LNCAP (cell line): ENCODE measurements at regions not wholly inside any gene's neighbourhood (a gene's known extent, or its start where the extent isn't known, plus 50 kb on each side); places are given as distances from the start of the nearest gene placed in this dataset.

ENCODE experiments used
- CTCF ChIP-seq: fragments of 450-650 bp; IDR thresholded peaks from 2 replicates; pipeline ENCODE4 v1.5.1; 2017; ENCODE audit warnings: mild to moderate bottlenecking

GRCh38 chr4:123659730-123660129 lies 263.1 kb downstream of the SPRY1 start:
- TF ChIP-seq CTCF: peak; percentile 42; the same call in 1 of the 2 replicates

DNA sequence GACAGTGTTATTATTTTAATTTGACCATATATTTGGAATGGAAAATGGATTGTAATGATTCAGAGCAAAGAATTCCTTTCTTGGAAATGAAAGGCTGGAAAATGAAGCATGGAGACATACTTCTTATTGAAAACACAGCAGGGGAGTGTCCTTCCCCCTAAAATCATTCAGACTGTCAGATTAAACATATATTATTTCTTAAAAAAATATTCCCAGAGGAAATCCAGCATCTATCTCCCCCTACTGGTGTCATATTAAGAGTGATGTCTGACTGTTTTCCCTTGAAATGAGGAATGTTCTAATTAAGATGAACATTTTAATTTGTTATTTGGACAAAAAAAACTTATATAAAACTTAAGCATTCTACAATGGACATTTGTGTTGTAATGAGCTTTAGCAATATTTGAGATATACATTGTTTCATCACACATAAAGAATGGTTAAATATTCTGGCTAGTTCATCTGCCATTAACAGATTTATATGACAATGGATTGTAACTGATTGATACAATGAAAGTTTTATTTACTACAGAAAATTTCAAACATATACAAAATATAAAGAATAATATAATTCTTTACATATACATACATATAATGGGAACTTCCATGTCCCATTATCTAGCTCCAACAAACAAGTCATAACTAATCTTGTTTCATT lies 264.6 kb downstream of the SPRY1 start:
- TF ChIP-seq CTCF: peak; percentile 59

DNA sequence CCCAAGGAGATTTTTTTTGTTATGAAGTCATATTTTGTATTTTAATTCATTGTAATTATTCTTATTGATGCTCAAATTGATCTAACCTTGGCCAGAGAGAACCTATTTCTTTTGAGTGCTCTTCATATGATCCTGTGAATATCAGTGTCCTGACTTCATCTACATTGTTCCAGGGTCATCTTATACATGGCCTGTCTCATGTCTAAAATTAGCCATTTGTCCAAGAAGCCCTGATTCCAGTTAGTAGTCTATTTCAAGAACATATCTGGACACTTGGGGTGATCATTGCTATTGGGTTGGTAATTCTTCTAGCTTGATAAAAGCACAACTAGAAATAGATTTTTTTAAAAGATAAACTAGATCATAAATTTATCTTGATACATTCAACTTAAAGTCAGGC lies 266.2 kb downstream of the SPRY1 start:
- TF ChIP-seq CTCF: no peak

DNA sequence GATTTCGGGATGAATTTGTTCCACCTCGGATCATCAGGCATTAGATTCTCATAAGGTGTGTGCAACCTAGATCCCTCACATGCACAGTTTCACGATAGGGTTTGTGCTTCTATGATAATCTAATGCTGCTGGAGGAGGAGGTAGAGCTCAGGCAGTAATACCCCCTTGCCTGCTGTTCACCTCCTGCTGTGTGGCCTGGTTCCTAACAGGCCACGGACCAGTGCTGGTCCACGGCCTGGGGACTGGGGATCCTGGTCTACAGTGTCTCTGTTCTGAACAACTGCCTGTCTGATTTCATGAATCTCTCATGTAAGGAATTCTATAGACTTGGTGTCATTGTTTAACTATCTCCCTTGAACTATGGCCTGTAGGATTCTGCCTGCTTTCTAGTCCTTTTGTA lies 269.9 kb downstream of the SPRY1 start:
- TF ChIP-seq CTCF: no peak

DNA sequence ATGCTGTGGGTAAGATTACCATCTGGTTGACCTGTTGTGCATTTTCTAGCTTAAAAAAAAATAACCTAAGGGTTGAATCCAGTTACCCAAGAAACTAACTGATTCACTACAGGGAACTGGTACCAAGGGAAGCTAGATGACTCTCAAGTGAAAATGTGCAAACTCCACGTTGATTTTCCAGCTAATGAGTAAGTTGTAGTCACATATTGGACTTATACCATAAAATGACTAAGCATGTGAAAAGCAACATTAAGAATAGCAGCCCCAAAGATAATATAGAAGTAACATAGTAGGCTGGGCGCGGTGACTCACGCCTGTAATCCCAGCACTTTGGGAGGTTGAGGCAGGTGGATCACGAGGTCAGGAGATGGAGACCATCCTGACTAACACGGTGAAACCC lies 270.9 kb downstream of the SPRY1 start:
- no peak for TF ChIP-seq CTCF

DNA sequence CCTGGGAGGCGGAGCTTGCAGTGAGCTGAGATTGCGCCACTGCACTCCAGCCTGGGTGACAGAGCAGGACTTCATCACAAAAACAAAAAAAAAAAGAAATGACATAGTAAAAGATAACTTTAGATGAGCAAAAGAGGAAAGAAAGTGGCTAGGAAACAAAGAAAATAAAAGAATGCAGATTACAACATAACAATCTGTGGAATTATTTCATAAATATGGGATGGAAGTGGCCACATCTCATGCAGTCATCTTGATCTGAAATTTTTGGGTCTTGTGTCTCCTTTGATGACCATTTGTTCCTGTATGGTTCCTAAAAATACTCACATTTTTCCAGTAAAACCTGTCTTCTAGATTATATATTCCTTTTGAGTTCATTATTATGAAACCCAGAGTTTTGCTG lies 271.4 kb downstream of the SPRY1 start:
- no peak for TF ChIP-seq CTCF

GRCh38 chr4:123671636-123672404 lies 275.2 kb downstream of the SPRY1 start:
- TF ChIP-seq CTCF: no peak
